ENCODE measurements at regions not wholly inside any gene's neighbourhood (a gene's known extent, or its start where the extent isn't known, plus 50 kb on each side); places are given as distances from the start of the nearest gene placed in this dataset.

DNA sequence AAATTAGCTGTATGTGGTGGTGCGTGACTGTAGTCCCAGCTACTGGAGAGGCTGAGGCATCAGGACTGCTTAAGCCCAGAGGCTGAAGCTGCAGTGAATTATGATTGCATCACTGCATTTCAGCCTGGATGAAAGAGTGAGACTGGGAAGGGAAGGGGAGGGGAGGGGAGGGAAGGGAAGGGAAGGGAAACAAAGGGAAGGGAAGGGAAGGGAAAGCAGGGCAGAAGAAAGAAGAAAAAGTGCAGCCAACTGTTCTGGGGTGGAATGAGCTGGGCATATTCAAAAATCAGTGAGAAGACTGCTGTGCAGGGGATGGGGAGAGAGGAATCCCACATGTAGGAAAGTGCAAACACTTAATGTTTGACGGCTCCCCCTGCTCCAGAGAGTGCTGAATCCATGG, 905.5 kb downstream of the UQCRFS1 start:
- no peaks in the 10 kb centered on the region for H3K79me2 ChIP-seq (ENCODE audit: insufficient read depth, low read length)
- H3K27ac ChIP-seq (ENCODE audit: low read depth, low read length) = no peak overlapping the region
- H3K4me1 ChIP-seq (ENCODE audit: insufficient read depth, low read length) = no peaks in the 10 kb centered on the region
- TF ChIP-seq, protein P1, sequence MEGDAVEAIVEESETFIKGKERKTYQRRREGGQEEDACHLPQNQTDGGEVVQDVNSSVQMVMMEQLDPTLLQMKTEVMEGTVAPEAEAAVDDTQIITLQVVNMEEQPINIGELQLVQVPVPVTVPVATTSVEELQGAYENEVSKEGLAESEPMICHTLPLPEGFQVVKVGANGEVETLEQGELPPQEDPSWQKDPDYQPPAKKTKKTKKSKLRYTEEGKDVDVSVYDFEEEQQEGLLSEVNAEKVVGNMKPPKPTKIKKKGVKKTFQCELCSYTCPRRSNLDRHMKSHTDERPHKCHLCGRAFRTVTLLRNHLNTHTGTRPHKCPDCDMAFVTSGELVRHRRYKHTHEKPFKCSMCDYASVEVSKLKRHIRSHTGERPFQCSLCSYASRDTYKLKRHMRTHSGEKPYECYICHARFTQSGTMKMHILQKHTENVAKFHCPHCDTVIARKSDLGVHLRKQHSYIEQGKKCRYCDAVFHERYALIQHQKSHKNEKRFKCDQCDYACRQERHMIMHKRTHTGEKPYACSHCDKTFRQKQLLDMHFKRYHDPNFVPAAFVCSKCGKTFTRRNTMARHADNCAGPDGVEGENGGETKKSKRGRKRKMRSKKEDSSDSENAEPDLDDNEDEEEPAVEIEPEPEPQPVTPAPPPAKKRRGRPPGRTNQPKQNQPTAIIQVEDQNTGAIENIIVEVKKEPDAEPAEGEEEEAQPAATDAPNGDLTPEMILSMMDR (IDR thresholded peaks at IDR 0.05; ENCODE audit: extremely low read depth, low read depth, low read length) = no peak
- no peaks in the 10 kb centered on the region for H3K27me3 ChIP-seq (ENCODE audit: insufficient read depth, low read length)
- H4K20me1 ChIP-seq (ENCODE audit: insufficient read depth, low read length) = no peaks in the 10 kb centered on the region
- H3K9me3 ChIP-seq (ENCODE audit: low read depth, low read length) = peaks cover 1% of the 10 kb centered on the region
- no peak for DNase-seq (ENCODE audit: insufficient read length, low spot score, missing footprints)
- no peak overlapping the region for H3K4me2 ChIP-seq (ENCODE audit: insufficient read depth, low read length)
- H2AFZ ChIP-seq (ENCODE audit: low read length) = no peak overlapping the region
- no peak overlapping the region for H3K4me3 ChIP-seq (ENCODE audit: insufficient read depth, low read length)
- no peaks in the 10 kb centered on the region for H3K36me3 ChIP-seq (ENCODE audit: insufficient read depth, low read length)

DNA sequence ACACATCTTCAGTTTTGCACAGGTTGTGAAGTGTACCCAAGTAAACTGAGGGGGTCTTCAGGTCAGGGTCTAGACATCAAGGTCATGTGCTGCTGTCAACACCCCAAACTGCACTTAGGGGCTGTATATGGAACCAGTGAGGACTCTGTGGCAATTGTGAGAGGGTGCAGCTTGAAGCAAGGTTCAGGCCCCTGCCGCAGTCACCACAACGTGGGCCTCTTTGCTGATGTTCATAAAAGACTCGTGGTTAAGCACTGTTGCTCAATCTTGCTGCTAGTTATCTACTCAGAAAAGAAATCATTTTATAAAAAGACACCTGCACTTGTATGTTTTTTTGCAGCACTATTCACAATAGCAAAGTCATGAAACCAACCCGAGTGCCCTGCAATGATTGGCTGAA, 907.4 kb downstream of the UQCRFS1 start:
- DNase-seq (ENCODE audit: insufficient read length, low spot score, missing footprints) = no peak
- no peaks in the 10 kb centered on the region for H3K9me3 ChIP-seq (ENCODE audit: low read depth, low read length)
- no peak overlapping the region for H3K27ac ChIP-seq (ENCODE audit: low read depth, low read length)
- H3K27me3 ChIP-seq (ENCODE audit: insufficient read depth, low read length) = no peaks in the 10 kb centered on the region
- TF ChIP-seq, protein P1 (IDR thresholded peaks at IDR 0.05; ENCODE audit: extremely low read depth, low read depth, low read length) = no peak
- H2AFZ ChIP-seq (ENCODE audit: low read length) = no peak overlapping the region
- no peaks in the 10 kb centered on the region for H3K4me1 ChIP-seq (ENCODE audit: insufficient read depth, low read length)
- H3K79me2 ChIP-seq (ENCODE audit: insufficient read depth, low read length) = no peaks in the 10 kb centered on the region
- no peaks in the 10 kb centered on the region for H4K20me1 ChIP-seq (ENCODE audit: insufficient read depth, low read length)
- H3K4me3 ChIP-seq (ENCODE audit: insufficient read depth, low read length) = no peak overlapping the region
- H3K36me3 ChIP-seq (ENCODE audit: insufficient read depth, low read length) = no peaks in the 10 kb centered on the region
- no peak overlapping the region for H3K4me2 ChIP-seq (ENCODE audit: insufficient read depth, low read length)

DNA sequence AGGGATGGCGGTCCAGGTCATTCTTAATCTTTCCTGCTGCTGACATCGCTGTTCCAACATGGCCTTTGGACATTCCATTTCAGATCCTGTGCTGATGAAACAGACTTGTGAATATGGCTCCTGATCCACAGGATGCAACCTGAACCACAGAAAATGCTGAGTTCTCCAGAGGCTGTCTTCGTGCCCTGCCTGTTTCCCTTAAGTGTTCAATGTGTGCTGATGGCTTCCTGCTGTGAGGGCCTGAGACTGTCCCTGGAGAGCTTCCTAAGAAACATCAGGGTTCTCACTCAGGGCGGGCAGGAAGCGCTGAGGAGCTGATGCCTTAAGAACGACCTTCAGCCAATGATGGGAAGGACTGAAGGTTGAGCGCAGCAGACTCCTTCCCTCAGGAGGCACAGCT, 909.4 kb downstream of the UQCRFS1 start:
- DNase-seq (ENCODE audit: insufficient read length, low spot score, missing footprints) = no peak
- Histone ChIP-seq H2AFZ (ENCODE audit: low read length) (no peak overlapping the region), H3K27ac (ENCODE audit: low read depth, low read length) (no peak overlapping the region), H3K4me2 (ENCODE audit: insufficient read depth, low read length) (no peak overlapping the region), H3K36me3 (ENCODE audit: insufficient read depth, low read length) (no peaks in the 10 kb centered on the region), H3K79me2 (ENCODE audit: insufficient read depth, low read length) (no peaks in the 10 kb centered on the region), H3K27me3 (ENCODE audit: insufficient read depth, low read length) (no peaks in the 10 kb centered on the region), H4K20me1 (ENCODE audit: insufficient read depth, low read length) (no peaks in the 10 kb centered on the region), H3K9me3 (ENCODE audit: low read depth, low read length) (no peaks in the 10 kb centered on the region), H3K4me3 (ENCODE audit: insufficient read depth, low read length) (no peak overlapping the region), H3K4me1 (ENCODE audit: insufficient read depth, low read length) (no peaks in the 10 kb centered on the region)
- TF ChIP-seq, protein P1 (IDR thresholded peaks at IDR 0.05; ENCODE audit: extremely low read depth, low read depth, low read length) = no peak

DNA sequence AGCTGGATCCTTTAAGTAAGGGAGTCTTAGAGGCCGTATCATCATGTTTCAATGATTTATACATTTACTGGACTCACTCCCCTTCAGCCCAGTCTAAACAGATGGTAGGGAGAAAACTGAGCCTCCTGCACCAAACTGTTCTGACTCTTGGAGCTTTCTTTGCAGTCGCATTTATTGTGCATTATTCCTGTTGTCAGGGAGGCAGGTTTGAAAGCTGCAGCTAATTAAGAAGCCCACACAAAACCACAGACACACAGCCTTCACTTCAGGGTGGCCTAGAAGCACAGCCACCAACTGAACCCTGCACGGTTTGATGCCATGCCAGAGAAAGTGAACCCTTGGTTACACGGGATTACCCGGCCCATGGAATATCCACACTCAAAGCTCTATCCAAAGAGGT, 911.0 kb downstream of the UQCRFS1 start:
- DNase-seq (ENCODE audit: insufficient read length, low spot score, missing footprints) = no peak
- no peak overlapping the region for H3K4me3 ChIP-seq (ENCODE audit: insufficient read depth, low read length)
- TF ChIP-seq, protein P1 (IDR thresholded peaks at IDR 0.05; ENCODE audit: extremely low read depth, low read depth, low read length) = no peak
- no peaks in the 10 kb centered on the region for H3K36me3 ChIP-seq (ENCODE audit: insufficient read depth, low read length)
- H3K4me2 ChIP-seq (ENCODE audit: insufficient read depth, low read length) = no peak overlapping the region
- no peak overlapping the region for H3K27ac ChIP-seq (ENCODE audit: low read depth, low read length)
- H3K4me1 ChIP-seq (ENCODE audit: insufficient read depth, low read length) = no peaks in the 10 kb centered on the region
- H3K9me3 ChIP-seq (ENCODE audit: low read depth, low read length) = no peaks in the 10 kb centered on the region
- H3K79me2 ChIP-seq (ENCODE audit: insufficient read depth, low read length) = no peaks in the 10 kb centered on the region
- no peaks in the 10 kb centered on the region for H4K20me1 ChIP-seq (ENCODE audit: insufficient read depth, low read length)
- H2AFZ ChIP-seq (ENCODE audit: low read length) = no peak overlapping the region
- H3K27me3 ChIP-seq (ENCODE audit: insufficient read depth, low read length) = no peaks in the 10 kb centered on the region

Measured in osteoblast (primary cell).